Heart left ventricle (tissue), 16 donors: ENCODE measurements at regions not wholly inside any gene's neighbourhood (a gene's known extent, or its start where the extent isn't known, plus 50 kb on each side); places are given as distances from the start of the nearest gene placed in this dataset.

Experiments used
- ATAC-seq, 4 donors: fragments of 200-7000 bp; cut with Tn5 transposase; one replicate each; pipeline ENCODE4 v1.9.1; 2020 to 2022; ENCODE audit warnings: moderate library complexity in 4 of 4, mild to moderate bottlenecking in 3 of 4, moderate number of reproducible peaks in 1 of 4
- DNase-seq, 5 donors: peaks; one replicate each; pipeline ENCODE4 v3.0.0-alpha.2; 2020
- H3K27ac ChIP-seq, 12 donors: fragments of 200-600 bp; sonication (generic) in 4 of 12; one replicate each; pipeline versions ENCODE4 v1.5.0 to v1.8.0; 2016 to 2022; ENCODE audit warnings: mild to moderate bottlenecking in 2 of 12
- H3K27me3 ChIP-seq, 9 donors: fragments of 200-600 bp; sonication (generic) in 2 of 9; one replicate each; pipeline versions ENCODE4 v1.5.1 to v1.8.0; 2016 to 2022; ENCODE audit warnings: mild to moderate bottlenecking in 3 of 9
- H3K36me3 ChIP-seq, 9 donors: fragments of 200-600 bp; sonication (generic) in 2 of 9; one replicate each; pipeline versions ENCODE4 v1.5.0 to v1.8.0; 2018 to 2022; ENCODE audit warnings: mild to moderate bottlenecking in 2 of 9
- H3K4me1 ChIP-seq, 12 donors: fragments of 200-600 bp; sonication (generic) in 4 of 12; one replicate each; pipeline versions ENCODE4 v1.5.0 to v1.8.0; 2016 to 2022; ENCODE audit warnings: mild to moderate bottlenecking in 3 of 12
- H3K4me3 ChIP-seq, 12 donors: fragments of 200-600 bp; sonication (generic) in 4 of 12; one replicate each; pipeline versions ENCODE4 v1.5.0 to v1.8.0; 2017 to 2022; ENCODE audit warnings: mild to moderate bottlenecking in 9 of 12, moderate library complexity in 4 of 12
- H3K9me3 ChIP-seq, 12 donors: fragments of 200-600 bp; sonication (generic) in 4 of 12; one replicate each; pipeline versions ENCODE4 v1.5.0 to v1.8.0; 2016 to 2022; ENCODE audit warnings: mild to moderate bottlenecking in 1 of 12
- CTCF ChIP-seq, 12 donors: fragments of 200-600 bp; sonication (generic) in 4 of 12; IDR thresholded peaks; one replicate each; pipeline versions ENCODE4 v1.5.0 to v1.8.0; 2018 to 2022; ENCODE audit warnings: antibody characterized with exemption in 12 of 12, mild to moderate bottlenecking in 5 of 12
- POLR2A ChIP-seq, 2 donors: fragments of 450-650 bp; IDR thresholded peaks; one replicate each; pipeline ENCODE4 v1.6.1; 2017; ENCODE audit warnings: antibody characterized with exemption in 2 of 2, mild to moderate bottlenecking in 2 of 2, moderate library complexity in 2 of 2
- WGBS, 4 donors: extraction: QIAGEN DNeasy Blood & Tissue Kit in 2 of 4; methylation state at CpG; one replicate each; pipeline versions ENCODE4 v1.1.5 to v1.1.7; 2013 to 2018; 5-methylcytosine and 5-hydroxymethylcytosine counted together
- intact Hi-C, 10 donors: fragments of 100-400 bp; cut with DNase I; formaldehyde crosslinking; loops; one replicate each; pipeline versions ENCODE4 v1.11.1 to v1.14.2; 2022
- donor health status: ischemic (EF 13 %, LVEDD 7.1; RV severe dilation, severe dysfunction).
- donor health status: healthy with polysubstance abuse.
- donor health status: DM: no; HTN: yes; CAD: no.
- donor health status: DM: no; HTN: no; CAD: no.
- donor health status: ischemic (EF 25% LVEDD 6.9; RV normal size, moderate dysfunction).
- donor health status: ischemic (EF 25% LVEDD 5.7; RV mildly dilated, moderate dysfunction).
- donor health status: healthy.
- donor health status: DM: yes; HTN: yes; CAD: no.
- donor health status: ischemic (EF 35%, LVEDD 5.7; RV mildly dilated, moderate dysfunction).
- donor health status: nonischemic (EF 11% LVEDD 7.7; RV severe dilation, severe dysfunction).
- donor health status: DM: yes; HTN: yes; CAD: no.
- donor health status: PGD.
- donor health status: ischemic (EF 29% LVEDD 5.4; RV normal size, mild dysfunction).
- donor health status: nonischemic (EF 23%, LVEDD 6.1; RV moderate dilation, normal function).

GRCh38 chr2:220041447-220041846 is 414.0 kb downstream of the SLC4A3 start:
- H3K36me3 ChIP-seq = no peaks in the 10 kb centered on the region
- TF ChIP-seq POLR2A (IDR thresholded peaks at IDR 0.05) = no peak
- no peak for TF ChIP-seq CTCF (IDR thresholded peaks at IDR 0.05)
- peaks cover 0 to 4% (median 0%) of the 10 kb centered on the region in 9 donors for H3K27me3 ChIP-seq
- H3K27ac ChIP-seq = no peak overlapping the region
- intact Hi-C loops = no loop called here
- 57 to 66% (median 64%) methylated on average over 9 of the region's 9 CpGs for WGBS, 4 donors
- no peak overlapping the region for H3K4me3 ChIP-seq
- no peaks in the 10 kb centered on the region for H3K4me1 ChIP-seq
- DNase-seq (no peak), ATAC-seq (no peak)
- no peaks in the 10 kb centered on the region for H3K9me3 ChIP-seq

- 51 to 70% (median 58%) methylated on average over 2 of the region's 2 CpGs for WGBS, 4 donors
- Histone ChIP-seq H3K36me3 (no peaks in the 10 kb centered on the region), H3K27ac (no peak overlapping the region), H3K9me3 (no peaks in the 10 kb centered on the region), H3K4me3 (no peak overlapping the region), H3K27me3 (peaks cover 0 to 4% (median 0%) of the 10 kb centered on the region in 9 donors), H3K4me1 (no peaks in the 10 kb centered on the region)
- ATAC-seq (no peak), DNase-seq (no peak)
- intact Hi-C loops = no loop called here
- TF ChIP-seq POLR2A (IDR thresholded peaks at IDR 0.05) (no peak), CTCF (IDR thresholded peaks at IDR 0.05) (no peak)
Observed at GRCh38 chr2:220043155-220043989, 415.9 kb downstream of the SLC4A3 start.

GRCh38 chr2:220043990-220044335 is 416.5 kb downstream of the SLC4A3 start:
- Histone ChIP-seq H3K4me3 (no peak overlapping the region), H3K9me3 (no peaks in the 10 kb centered on the region), H3K4me1 (no peaks in the 10 kb centered on the region), H3K27me3 (peaks cover 0 to 4% (median 0%) of the 10 kb centered on the region in 9 donors), H3K27ac (no peak overlapping the region), H3K36me3 (no peaks in the 10 kb centered on the region)
- intact Hi-C loops = no loop called here
- 63 to 92% (median 85%) methylated on average over 3 of the region's 3 CpGs for WGBS, 4 donors
- TF ChIP-seq POLR2A (IDR thresholded peaks at IDR 0.05) = no peak
- TF ChIP-seq CTCF (IDR thresholded peaks at IDR 0.05) = no peak
- no peak for DNase-seq
- no peak for ATAC-seq

- WGBS, 4 donors = 11 to 26% (median 17%) methylated on average over 1 of the region's 1 CpG
- TF ChIP-seq CTCF (IDR thresholded peaks at IDR 0.05) (no peak), POLR2A (IDR thresholded peaks at IDR 0.05) (no peak)
- H3K27ac ChIP-seq = no peak overlapping the region
- intact Hi-C loops = no loop called here
- H3K9me3 ChIP-seq = no peaks in the 10 kb centered on the region
- H3K4me3 ChIP-seq = no peak overlapping the region
- ATAC-seq (no peak), DNase-seq (no peak)
- H3K36me3 ChIP-seq = no peaks in the 10 kb centered on the region
- no peaks in the 10 kb centered on the region for H3K4me1 ChIP-seq
- H3K27me3 ChIP-seq = peaks cover 0 to 4% (median 0%) of the 10 kb centered on the region in 9 donors
Observed at GRCh38 chr2:220044383-220044782, 417.0 kb downstream of the SLC4A3 start.
